Keratinocyte (primary cell): ENCODE measurements at regions not wholly inside any gene's neighbourhood (a gene's known extent, or its start where the extent isn't known, plus 50 kb on each side); places are given as distances from the start of the nearest gene placed in this dataset.

Experiments used
- DNase-seq: peaks from one replicate; pipeline ENCODE4 v3.0.0-alpha.2; 2011; ENCODE audit warnings: low read depth, missing footprints, low spot score
- FAIRE-seq: peaks from 2 replicates; lab custom pipeline; 2011; peaks lifted over from hg19 to GRCh38; lab: Jason Lieb, UNC
- H2AFZ ChIP-seq: 2 replicates; pipeline ENCODE4 v1.6.0; 2012; ENCODE audit warnings: low read length, control low read depth, inconsistent platforms; ENCODE audit not compliant: control insufficient read depth
- H3K27ac ChIP-seq: 2 replicates; pipeline ENCODE4 v1.5.1; 2011; ENCODE audit warnings: low read length; ENCODE audit not compliant: control insufficient read depth, insufficient read depth
- H3K27me3 ChIP-seq: 3 replicates; pipeline ENCODE4 v1.6.0; 2011; ENCODE audit warnings: low read length; ENCODE audit not compliant: control insufficient read depth, insufficient read depth; ENCODE audit errors: extremely low read depth
- H3K36me3 ChIP-seq, 2 experiments: 2 replicates in 1 of 2; 3 replicates in 1 of 2; pipeline ENCODE4 v1.5.1; 2011; ENCODE audit warnings: low read length in 2 of 2, mild to moderate bottlenecking in 1 of 2; ENCODE audit not compliant: control insufficient read depth in 2 of 2, insufficient read depth in 2 of 2; ENCODE audit errors: extremely low read depth in 1 of 2
- H3K4me1 ChIP-seq: 3 replicates; pipeline ENCODE4 v1.5.1; 2011; ENCODE audit warnings: low read length; ENCODE audit not compliant: control insufficient read depth, insufficient read depth; ENCODE audit errors: extremely low read depth
- H3K4me2 ChIP-seq: 3 replicates; pipeline ENCODE4 v1.6.0; 2011; ENCODE audit warnings: low read depth, low read length; ENCODE audit not compliant: control insufficient read depth, insufficient read depth; ENCODE audit errors: extremely low read depth
- H3K4me3 ChIP-seq, 3 experiments: fragments of 200-600 bp in 1 of 3; sonication (generic) in 1 of 3; 2 replicates in 2 of 3; 3 replicates in 1 of 3; pipeline ENCODE4 v1.5.1; 2011 to 2016; ENCODE audit warnings: low read length in 3 of 3, mild to moderate bottlenecking in 3 of 3, control low read depth in 2 of 3, inconsistent platforms in 1 of 3, low read depth in 1 of 3, mixed read lengths in 1 of 3, mixed run types in 1 of 3, moderate library complexity in 1 of 3; ENCODE audit not compliant: control insufficient read depth in 2 of 3, insufficient read depth in 2 of 3; ENCODE audit errors: extremely low read depth in 1 of 3
- H3K79me2 ChIP-seq: 2 replicates; pipeline ENCODE4 v1.6.0; 2012; ENCODE audit warnings: low read length; ENCODE audit not compliant: control insufficient read depth, insufficient read depth
- H3K9ac ChIP-seq: 3 replicates; pipeline ENCODE4 v1.6.0; 2011; ENCODE audit warnings: low read length; ENCODE audit not compliant: control insufficient read depth, insufficient read depth; ENCODE audit errors: extremely low read depth
- H3K9me1 ChIP-seq: 3 replicates; pipeline ENCODE4 v1.6.0; 2011; ENCODE audit warnings: low read length; ENCODE audit not compliant: control insufficient read depth, insufficient read depth; ENCODE audit errors: extremely low read depth
- H3K9me3 ChIP-seq: 2 replicates; pipeline ENCODE4 v1.5.1; 2012; ENCODE audit warnings: low read depth, low read length; ENCODE audit not compliant: control insufficient read depth
- H4K20me1 ChIP-seq: 3 replicates; pipeline ENCODE4 v1.6.0; 2011; ENCODE audit warnings: low read length; ENCODE audit not compliant: control insufficient read depth, insufficient read depth; ENCODE audit errors: extremely low read depth
- CTCF ChIP-seq, 3 experiments: IDR thresholded peaks in 1 of 3; conservative IDR thresholded peaks in 1 of 3; optimal IDR thresholded peaks in 1 of 3; 2 replicates in 2 of 3; 3 replicates in 1 of 3; pipeline versions ENCODE3 to v1.5.1; 2011; ENCODE audit warnings: low read length in 3 of 3, mild to moderate bottlenecking in 3 of 3, moderate library complexity in 2 of 3, control low read depth in 1 of 3, inconsistent platforms in 1 of 3; ENCODE audit not compliant: insufficient read depth in 2 of 3; ENCODE audit errors: extremely low read depth in 1 of 3
- EZH2 ChIP-seq: IDR thresholded peaks from one replicate; pipeline ENCODE4 v1.6.1; 2012; ENCODE audit warnings: inconsistent platforms, mild to moderate bottlenecking, low read length, moderate library complexity
- dilution Hi-C: fragments of 300-500 bp; cut with MboI; formaldehyde crosslinking; loops from one replicate; pipeline ENCODE4 v1.7.0; 2020; ENCODE audit warnings: low sequenced_read_pairs; ENCODE audit not compliant: extremely low pct_ligation_motif_present

GRCh38 chr6:111979633-111980032 lies 74.3 kb upstream of the CCN6 start:
- Histone ChIP-seq H3K9me1 (no peaks in the 10 kb centered on the region), H3K4me3 (no peak overlapping the region), H3K27me3 (no peaks in the 10 kb centered on the region), H3K4me1 (peaks cover 21% of the 10 kb centered on the region), H3K9me3 (no peaks in the 10 kb centered on the region), H3K27ac (no peak overlapping the region), H2AFZ (no peak overlapping the region), H4K20me1 (no peaks in the 10 kb centered on the region), H3K36me3 (no peaks in the 10 kb centered on the region), H3K4me2 (no peak overlapping the region), H3K79me2 (no peaks in the 10 kb centered on the region), H3K9ac (no peak overlapping the region)
- FAIRE-seq, result no peak
- no peak for TF ChIP-seq CTCF (optimal IDR thresholded peaks at IDR 0.05 in 1 of 3, IDR thresholded peaks at IDR 0.05 in 1 of 3, conservative IDR thresholded peaks at IDR 0.05 in 1 of 3; ENCODE audit: extremely low read depth in 1 of 3, insufficient read depth in 2 of 3, low read length in 3 of 3)
- no peak for TF ChIP-seq EZH2
- no peak for DNase-seq
- dilution Hi-C loops, result no loop called here

GRCh38 chr6:111980143-111980542 lies 73.8 kb upstream of the CCN6 start:
- TF ChIP-seq EZH2 (no peak), CTCF (optimal IDR thresholded peaks at IDR 0.05 in 1 of 3, IDR thresholded peaks at IDR 0.05 in 1 of 3, conservative IDR thresholded peaks at IDR 0.05 in 1 of 3; ENCODE audit: extremely low read depth in 1 of 3, insufficient read depth in 2 of 3, low read length in 3 of 3) (no peak)
- H3K4me1 ChIP-seq, result peaks cover 26% of the 10 kb centered on the region
- no peak for FAIRE-seq
- H3K9ac ChIP-seq, result no peak overlapping the region
- no peaks in the 10 kb centered on the region for H3K9me1 ChIP-seq
- H3K27ac ChIP-seq, result no peak overlapping the region
- H3K4me3 ChIP-seq, result no peak overlapping the region
- no peaks in the 10 kb centered on the region for H3K9me3 ChIP-seq
- H3K36me3 ChIP-seq, result no peaks in the 10 kb centered on the region
- H3K4me2 ChIP-seq, result no peak overlapping the region
- H3K79me2 ChIP-seq, result no peaks in the 10 kb centered on the region
- no peak for DNase-seq
- dilution Hi-C loops, result no loop called here
- H3K27me3 ChIP-seq, result no peaks in the 10 kb centered on the region
- no peak overlapping the region for H2AFZ ChIP-seq
- H4K20me1 ChIP-seq, result no peaks in the 10 kb centered on the region
